A549 (cell line): ENCODE measurements at regions not wholly inside any gene's neighbourhood (a gene's known extent, or its start where the extent isn't known, plus 50 kb on each side); places are given as distances from the start of the nearest gene placed in this dataset.

Source experiments
- EHMT2 ChIP-seq: fragments of 200-600 bp; sonication (generic); IDR thresholded peaks from 2 replicates; pipeline ENCODE4 v1.6.1; 2016; ENCODE audit warnings: antibody characterized with exemption, low read depth, mild to moderate bottlenecking, moderate library complexity
- ESRRA ChIP-seq: fragments of 150-350 bp; IDR thresholded peaks from 2 replicates; pipeline ENCODE4 v1.6.1; 2014; ENCODE audit warnings: mild to moderate bottlenecking, low read length, borderline replicate concordance
- POLR2A ChIP-seq: IDR thresholded peaks from 2 replicates; pipeline ENCODE4 v1.6.1; 2012; ENCODE audit warnings: mild to moderate bottlenecking, low read length
- TF ChIP-seq, protein P1 (sequence below): fragments of >200 bp; sonication (Bioruptor Twin); formaldehyde crosslinking; IDR thresholded peaks from 3 replicates; pipeline ENCODE4 v1.5.1; 2016

DNA sequence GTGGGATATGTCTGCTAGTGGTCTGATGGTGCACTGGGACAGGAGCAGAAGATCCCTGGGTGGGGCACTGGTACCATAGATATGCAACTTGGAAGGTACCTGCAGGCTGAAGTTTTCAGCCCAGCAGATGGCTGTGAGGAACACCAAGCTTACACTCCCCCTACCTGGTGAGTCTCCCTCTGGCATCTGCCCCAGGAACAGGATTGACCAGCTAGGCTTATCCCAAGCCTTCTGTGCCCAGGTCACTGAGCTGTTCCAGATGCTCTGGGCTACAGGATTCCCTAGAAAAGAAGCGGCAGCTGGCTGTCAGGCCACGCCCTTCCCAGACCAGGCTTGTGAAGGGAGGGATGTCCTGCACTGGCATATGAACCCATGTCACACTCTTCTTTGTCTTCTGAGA is 1130.0 kb downstream of the NAALADL2 start:
- TF ChIP-seq ESRRA (no peak), EHMT2 (no peak), POLR2A (no peak)
- TF ChIP-seq, protein P1, sequence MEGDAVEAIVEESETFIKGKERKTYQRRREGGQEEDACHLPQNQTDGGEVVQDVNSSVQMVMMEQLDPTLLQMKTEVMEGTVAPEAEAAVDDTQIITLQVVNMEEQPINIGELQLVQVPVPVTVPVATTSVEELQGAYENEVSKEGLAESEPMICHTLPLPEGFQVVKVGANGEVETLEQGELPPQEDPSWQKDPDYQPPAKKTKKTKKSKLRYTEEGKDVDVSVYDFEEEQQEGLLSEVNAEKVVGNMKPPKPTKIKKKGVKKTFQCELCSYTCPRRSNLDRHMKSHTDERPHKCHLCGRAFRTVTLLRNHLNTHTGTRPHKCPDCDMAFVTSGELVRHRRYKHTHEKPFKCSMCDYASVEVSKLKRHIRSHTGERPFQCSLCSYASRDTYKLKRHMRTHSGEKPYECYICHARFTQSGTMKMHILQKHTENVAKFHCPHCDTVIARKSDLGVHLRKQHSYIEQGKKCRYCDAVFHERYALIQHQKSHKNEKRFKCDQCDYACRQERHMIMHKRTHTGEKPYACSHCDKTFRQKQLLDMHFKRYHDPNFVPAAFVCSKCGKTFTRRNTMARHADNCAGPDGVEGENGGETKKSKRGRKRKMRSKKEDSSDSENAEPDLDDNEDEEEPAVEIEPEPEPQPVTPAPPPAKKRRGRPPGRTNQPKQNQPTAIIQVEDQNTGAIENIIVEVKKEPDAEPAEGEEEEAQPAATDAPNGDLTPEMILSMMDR = no peak
